ENCODE measurements at regions not wholly inside any gene's neighbourhood (a gene's known extent, or its start where the extent isn't known, plus 50 kb on each side); places are given as distances from the start of the nearest gene placed in this dataset.

GRCh38 chr12:46888568-46888967, 62.8 kb upstream of the SLC38A4 start:
- ChIA-PET POLR2A (no interaction called here), CTCF (no interaction called here)
- Histone ChIP-seq H3K27ac (ENCODE audit: insufficient read depth, low read depth, low read length) (no peak overlapping the region), H4K20me1 (replicated peaks; ENCODE audit: control insufficient read depth, extremely low read depth, insufficient read depth, low read length) (no peaks in the 10 kb centered on the region), H3K4me2 (ENCODE audit: insufficient read depth, low read length) (no peak overlapping the region), H3K79me2 (ENCODE audit: control insufficient read depth, insufficient read depth, low read length) (no peaks in the 10 kb centered on the region), H3K27me3 (ENCODE audit: control insufficient read depth in 2 of 2, insufficient read depth in 2 of 2, low read length in 2 of 2) (peaks cover 14 to 17% of the 10 kb centered on the region in 2 experiments), H3K36me3 (ENCODE audit: control insufficient read depth in 2 of 2, extremely low read depth in 1 of 2, insufficient read depth in 2 of 2, low read length in 2 of 2) (no peaks in the 10 kb centered on the region), H3K9me1 (replicated peaks; ENCODE audit: control insufficient read depth, extremely low read depth, insufficient read depth, low read length) (no peaks in the 10 kb centered on the region), H2AFZ (ENCODE audit: low read depth, low read length) (no peak overlapping the region), H3K4me3 (replicated peaks in 1 of 3; ENCODE audit: insufficient read depth in 1 of 3, low read depth in 1 of 3, low read length in 3 of 3) (no peak overlapping the region), H3K9ac (replicated peaks; ENCODE audit: extremely low read depth, insufficient read depth, low read length) (no peak overlapping the region), H3K9me3 (replicated peaks; ENCODE audit: control insufficient read depth, insufficient read depth, low read length) (no peaks in the 10 kb centered on the region), H3K4me1 (ENCODE audit: control insufficient read depth, extremely low read depth, insufficient read depth, low read length) (no peaks in the 10 kb centered on the region)
- no TSS peak for BruUV-seq (replicated peaks)
- dilution Hi-C loops (cut with MboI; ENCODE audit: extremely low pct_ligation_motif_present, low sequenced_read_pairs) (no loop called here), intact Hi-C loops (cut with micrococcal nuclease) (no loop called here)
- DNase-seq (ENCODE audit: low read depth, low spot score) (no peak), FAIRE-seq (no peak)
- TF ChIP-seq, protein P1, sequence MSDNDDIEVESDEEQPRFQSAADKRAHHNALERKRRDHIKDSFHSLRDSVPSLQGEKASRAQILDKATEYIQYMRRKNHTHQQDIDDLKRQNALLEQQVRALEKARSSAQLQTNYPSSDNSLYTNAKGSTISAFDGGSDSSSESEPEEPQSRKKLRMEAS (IDR thresholded peaks at IDR 0.05; ENCODE audit: insufficient read depth, insufficient read length), result no peak
- TF ChIP-seq CTCF (IDR thresholded peaks at IDR 0.05; ENCODE audit: extremely low read depth in 1 of 2, insufficient read depth in 1 of 2, low read depth in 1 of 2, low read length in 2 of 2), result no peak
- TF ChIP-seq GATA2 (IDR thresholded peaks at IDR 0.05; ENCODE audit: insufficient read depth, insufficient read length, low read depth, low read length), result no peak
- no peak for TF ChIP-seq MYC (IDR thresholded peaks at IDR 0.05; ENCODE audit: low read depth, low read length)
- TF ChIP-seq FOS (IDR thresholded peaks at IDR 0.05; ENCODE audit: borderline replicate concordance, insufficient read depth, low read length), result no peak
- no peak for TF ChIP-seq JUN (IDR thresholded peaks at IDR 0.05; ENCODE audit: borderline replicate concordance, insufficient read depth, insufficient read length, low read depth)
- no peak for TF ChIP-seq POLR2AphosphoS5 (IDR thresholded peaks at IDR 0.05; ENCODE audit: insufficient read depth, low read depth, low read length)
- TF ChIP-seq POLR2A (IDR thresholded peaks at IDR 0.05; ENCODE audit: low read depth, low read length), result no peak
- TF ChIP-seq EZH2 (IDR thresholded peaks at IDR 0.05; ENCODE audit: borderline replicate concordance, low read depth, low read length, severe bottlenecking), result no peak

Measured in endothelial cell of umbilical vein (primary cell).